Lower leg skin (tissue), 4 donors: ENCODE measurements at regions not wholly inside any gene's neighbourhood (a gene's known extent, or its start where the extent isn't known, plus 50 kb on each side); places are given as distances from the start of the nearest gene placed in this dataset.

Source experiments
- DNase-seq, 2 donors: peaks; one replicate each; pipeline ENCODE4 v3.0.0-alpha.2; 2019; ENCODE audit warnings: low spot score in 2 of 2
- H3K4me3 ChIP-seq: fragments of 200-600 bp; sonication (generic); 2 replicates; pipeline ENCODE4 v1.5.1; 2017; ENCODE audit warnings: mild to moderate bottlenecking, low read depth; ENCODE audit not compliant: poor library complexity, severe bottlenecking
- POLR2A ChIP-seq, 2 donors: fragments of 450-650 bp; IDR thresholded peaks; one replicate each; pipeline ENCODE4 v1.6.1; 2016 to 2017; ENCODE audit warnings: antibody characterized with exemption in 2 of 2, mild to moderate bottlenecking in 1 of 2, moderate library complexity in 1 of 2
- WGBS, 2 donors: methylation state at CpG; one replicate each; pipeline ENCODE4 v1.1.5; 2018; 5-methylcytosine and 5-hydroxymethylcytosine counted together
- intact Hi-C: fragments of 100-400 bp; cut with DNase I; formaldehyde crosslinking; loops from one replicate; pipeline ENCODE4 v1.15.0; 2023; ENCODE audit warnings: low total_unique reads
- TF ChIP-seq, protein P1 (sequence below), 3 donors: fragments of 450-650 bp; IDR thresholded peaks; one replicate each; pipeline ENCODE4 v1.5.1; 2016; ENCODE audit warnings: antibody characterized with exemption in 3 of 3, mild to moderate bottlenecking in 3 of 3, moderate library complexity in 2 of 3

DNA sequence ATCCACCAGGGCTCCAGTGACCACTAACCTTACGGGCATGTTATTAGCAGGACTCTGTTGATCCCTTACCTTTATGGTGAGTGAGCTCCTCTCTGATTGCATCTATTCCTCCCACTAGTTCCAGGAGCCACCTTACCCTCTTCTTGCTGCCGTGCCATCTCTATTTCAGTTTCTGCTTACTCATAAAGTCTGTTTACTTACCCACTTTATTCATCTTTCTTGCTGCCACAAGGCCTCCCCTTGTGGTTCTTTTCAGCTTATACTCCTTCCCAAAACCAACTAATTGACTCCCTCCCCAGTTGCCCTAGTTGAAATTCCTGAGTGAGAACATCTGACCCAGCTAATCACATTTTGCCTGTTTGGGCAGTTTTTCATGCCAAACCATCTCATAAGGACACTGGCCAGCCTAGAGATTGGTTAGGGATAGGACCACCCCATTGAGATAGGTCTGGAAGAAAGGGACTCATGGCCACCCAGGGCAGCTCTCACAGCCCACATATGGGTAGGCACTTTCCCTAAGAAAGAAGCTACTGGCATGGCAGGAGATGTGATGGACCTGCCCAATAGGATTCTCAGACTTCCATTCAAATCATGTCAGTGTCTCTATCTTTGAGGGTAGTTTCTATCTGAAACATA, 412.7 kb downstream of the EFNA5 start:
- DNase-seq = no peak
- 91 to 92% methylated on average over 2 of the region's 2 CpGs for WGBS, 2 donors
- H3K4me3 ChIP-seq = no peak overlapping the region
- intact Hi-C loops = no loop called here
- TF ChIP-seq, protein P1, sequence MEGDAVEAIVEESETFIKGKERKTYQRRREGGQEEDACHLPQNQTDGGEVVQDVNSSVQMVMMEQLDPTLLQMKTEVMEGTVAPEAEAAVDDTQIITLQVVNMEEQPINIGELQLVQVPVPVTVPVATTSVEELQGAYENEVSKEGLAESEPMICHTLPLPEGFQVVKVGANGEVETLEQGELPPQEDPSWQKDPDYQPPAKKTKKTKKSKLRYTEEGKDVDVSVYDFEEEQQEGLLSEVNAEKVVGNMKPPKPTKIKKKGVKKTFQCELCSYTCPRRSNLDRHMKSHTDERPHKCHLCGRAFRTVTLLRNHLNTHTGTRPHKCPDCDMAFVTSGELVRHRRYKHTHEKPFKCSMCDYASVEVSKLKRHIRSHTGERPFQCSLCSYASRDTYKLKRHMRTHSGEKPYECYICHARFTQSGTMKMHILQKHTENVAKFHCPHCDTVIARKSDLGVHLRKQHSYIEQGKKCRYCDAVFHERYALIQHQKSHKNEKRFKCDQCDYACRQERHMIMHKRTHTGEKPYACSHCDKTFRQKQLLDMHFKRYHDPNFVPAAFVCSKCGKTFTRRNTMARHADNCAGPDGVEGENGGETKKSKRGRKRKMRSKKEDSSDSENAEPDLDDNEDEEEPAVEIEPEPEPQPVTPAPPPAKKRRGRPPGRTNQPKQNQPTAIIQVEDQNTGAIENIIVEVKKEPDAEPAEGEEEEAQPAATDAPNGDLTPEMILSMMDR (IDR thresholded peaks at IDR 0.05) = no peak
- TF ChIP-seq POLR2A (IDR thresholded peaks at IDR 0.05) = no peak

DNA sequence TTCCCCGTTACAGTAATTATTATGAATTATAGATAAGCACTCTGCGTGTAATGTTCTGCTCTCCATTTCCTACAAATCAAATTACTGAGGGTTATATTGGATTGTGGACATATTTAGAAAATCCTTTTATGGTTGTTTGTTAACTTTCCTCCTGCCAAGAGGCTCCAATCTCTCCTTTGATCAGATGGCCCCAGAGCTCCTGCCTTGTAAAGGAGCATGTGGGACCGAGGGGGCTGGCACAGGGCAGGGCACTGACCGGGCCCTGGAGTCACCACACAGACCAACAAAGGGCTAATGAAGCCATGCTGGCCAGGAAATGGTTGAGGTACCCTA, 415.9 kb downstream of the EFNA5 start:
- TF ChIP-seq, protein P1 (IDR thresholded peaks at IDR 0.05) = no peak
- TF ChIP-seq POLR2A (IDR thresholded peaks at IDR 0.05) = no peak
- DNase-seq = no peak
- intact Hi-C loops = no loop called here
- no peak overlapping the region for H3K4me3 ChIP-seq
- 93 to 96% methylated on average over 4 of the region's 4 CpGs for WGBS, 2 donors

DNA sequence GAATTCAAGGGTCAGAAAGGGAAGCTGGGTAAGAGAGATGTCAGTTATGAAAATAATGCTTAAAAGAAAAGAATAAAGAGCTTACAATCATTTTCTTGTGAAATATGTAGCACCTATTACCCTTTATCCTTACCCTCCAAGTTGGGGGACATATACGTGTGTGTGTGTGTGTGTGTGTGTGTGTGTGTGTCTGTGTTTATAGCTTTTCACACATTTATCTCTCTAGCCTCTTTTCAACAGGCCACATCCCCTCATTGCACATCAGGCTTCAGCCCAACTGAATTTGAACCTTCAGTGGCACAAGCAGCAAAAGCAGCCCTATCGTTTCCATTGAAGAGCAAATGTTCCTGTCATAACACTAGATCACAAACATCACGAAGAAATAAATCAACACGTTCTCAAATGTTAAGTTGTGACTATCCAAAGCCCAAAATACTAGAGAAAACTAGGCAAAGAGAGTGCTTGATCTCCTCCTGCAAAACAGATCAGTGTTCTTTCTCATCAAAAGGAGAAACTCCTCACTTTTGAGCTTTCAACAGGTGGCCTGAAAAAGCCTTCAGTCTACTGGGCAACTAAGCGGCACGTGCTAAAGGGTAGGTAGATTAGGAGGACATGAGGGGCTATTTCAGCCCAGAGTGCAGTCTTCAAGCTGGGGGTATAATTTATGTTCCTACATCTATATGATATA, 416.4 kb downstream of the EFNA5 start:
- no peak for TF ChIP-seq POLR2A (IDR thresholded peaks at IDR 0.05)
- TF ChIP-seq, protein P1 (IDR thresholded peaks at IDR 0.05) = no peak
- intact Hi-C loops = no loop called here
- WGBS, 2 donors = 66 to 72% methylated on average over 6 of the region's 6 CpGs
- no peak overlapping the region for H3K4me3 ChIP-seq
- no peak for DNase-seq

DNA sequence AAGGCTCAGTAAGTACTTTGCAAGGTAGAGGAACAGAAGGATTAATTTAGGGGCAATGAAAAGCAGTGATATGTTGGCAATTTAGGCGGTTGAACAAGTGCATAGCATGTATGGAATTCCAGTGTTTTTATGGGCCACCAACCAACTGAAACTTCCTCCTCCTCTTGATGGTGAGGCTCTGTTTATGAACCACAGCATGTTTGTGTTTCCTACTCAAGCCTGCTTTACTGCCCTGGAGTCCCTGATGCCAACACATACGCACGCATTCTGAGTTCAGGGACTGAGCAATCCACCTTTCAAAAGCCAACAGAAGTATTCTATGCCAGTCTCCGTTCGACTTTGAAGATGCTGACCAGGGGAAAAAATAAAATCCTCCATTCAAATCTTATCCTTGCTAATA, 417.5 kb downstream of the EFNA5 start:
- WGBS, 2 donors = 66 to 67% methylated on average over 5 of the region's 5 CpGs
- TF ChIP-seq, protein P1 (IDR thresholded peaks at IDR 0.05) = no peak
- no peak for TF ChIP-seq POLR2A (IDR thresholded peaks at IDR 0.05)
- DNase-seq = no peak
- H3K4me3 ChIP-seq = no peak overlapping the region
- intact Hi-C loops = no loop called here

DNA sequence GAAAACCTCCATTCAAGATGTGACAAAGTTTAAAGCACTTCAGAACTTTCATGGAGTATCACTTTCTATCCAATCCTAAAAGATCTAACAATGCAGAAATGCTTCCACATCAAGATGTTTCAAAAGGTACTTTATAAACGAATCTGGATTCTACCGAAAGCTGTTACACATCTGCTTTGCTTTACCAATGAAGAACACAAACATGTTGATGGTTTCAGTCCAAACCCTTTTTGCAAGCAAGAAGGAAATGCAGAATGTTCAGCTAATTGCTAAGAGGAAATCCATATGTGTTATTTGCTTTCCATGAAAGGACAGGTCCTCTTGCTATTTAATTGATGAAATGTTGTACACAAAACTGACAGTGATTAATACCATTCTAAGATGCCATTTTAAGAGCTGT, 419.6 kb downstream of the EFNA5 start:
- no peak for DNase-seq
- intact Hi-C loops = no loop called here
- no peak overlapping the region for H3K4me3 ChIP-seq
- no peak for TF ChIP-seq POLR2A (IDR thresholded peaks at IDR 0.05)
- TF ChIP-seq, protein P1 (IDR thresholded peaks at IDR 0.05) = no peak
- WGBS, 2 donors = 61 to 64% methylated on average over 2 of the region's 2 CpGs
